Tibial nerve (tissue), 4 donors: ENCODE measurements at regions not wholly inside any gene's neighbourhood (a gene's known extent, or its start where the extent isn't known, plus 50 kb on each side); places are given as distances from the start of the nearest gene placed in this dataset.
"Not testable (repeated sequence)": the region's sequence is repeated elsewhere in the genome, so short reads cannot be mapped to it uniquely, and the experiment has no call there.

ENCODE experiments used
- DNase-seq, 2 donors: peaks; one replicate each; pipeline ENCODE4 v3.0.0-alpha.2; 2019; ENCODE audit warnings: low spot score in 2 of 2
- H3K27ac ChIP-seq, 4 donors: fragments of 200-600 bp; sonication (generic) in 3 of 4; one replicate each; pipeline ENCODE4 v1.5.1; 2017 to 2019; ENCODE audit warnings: mild to moderate bottlenecking in 1 of 4
- H3K27me3 ChIP-seq, 2 donors: fragments of 200-600 bp; sonication (generic) in 1 of 2; one replicate each; pipeline versions ENCODE4 v1.5.1 to v1.6.0; 2017 to 2019
- H3K36me3 ChIP-seq, 3 donors: fragments of 200-600 bp; sonication (generic); one replicate each; pipeline ENCODE4 v1.5.1; 2018 to 2019
- H3K4me1 ChIP-seq, 4 donors: fragments of 200-600 bp; sonication (generic) in 3 of 4; one replicate each; pipeline ENCODE4 v1.5.1; 2017 to 2019
- H3K4me3 ChIP-seq, 4 donors: fragments of 200-600 bp; sonication (generic) in 3 of 4; one replicate each; pipeline ENCODE4 v1.5.1; 2017 to 2019; ENCODE audit warnings: mild to moderate bottlenecking in 1 of 4, moderate library complexity in 1 of 4
- H3K9me3 ChIP-seq, 4 donors: fragments of 200-600 bp; sonication (generic) in 3 of 4; one replicate each; pipeline ENCODE4 v1.5.1; 2017 to 2019
- EP300 ChIP-seq, 2 donors: sonication (generic); formaldehyde crosslinking; IDR thresholded peaks; one replicate each; pipeline ENCODE4 v1.6.1; 2017; ENCODE audit warnings: antibody characterized with exemption in 2 of 2, mild to moderate bottlenecking in 1 of 2
- POLR2A ChIP-seq, 2 donors: fragments of 450-650 bp; IDR thresholded peaks; one replicate each; pipeline ENCODE4 v1.6.1; 2017; ENCODE audit warnings: antibody characterized with exemption in 2 of 2, mild to moderate bottlenecking in 2 of 2, moderate library complexity in 2 of 2
- WGBS, 2 donors: methylation state at CpG; one replicate each; pipeline ENCODE4 v1.1.5; 2018; 5-methylcytosine and 5-hydroxymethylcytosine counted together
- TF ChIP-seq, protein P1 (sequence below), 5 experiments: fragments of 200-600 bp in 3 of 5; fragments of 450-650 bp in 2 of 5; sonication (generic) in 3 of 5; IDR thresholded peaks; one replicate each; pipeline ENCODE4 v1.5.1; 2016 to 2019; ENCODE audit warnings: antibody characterized with exemption in 5 of 5, mild to moderate bottlenecking in 3 of 5, moderate library complexity in 2 of 5

DNA sequence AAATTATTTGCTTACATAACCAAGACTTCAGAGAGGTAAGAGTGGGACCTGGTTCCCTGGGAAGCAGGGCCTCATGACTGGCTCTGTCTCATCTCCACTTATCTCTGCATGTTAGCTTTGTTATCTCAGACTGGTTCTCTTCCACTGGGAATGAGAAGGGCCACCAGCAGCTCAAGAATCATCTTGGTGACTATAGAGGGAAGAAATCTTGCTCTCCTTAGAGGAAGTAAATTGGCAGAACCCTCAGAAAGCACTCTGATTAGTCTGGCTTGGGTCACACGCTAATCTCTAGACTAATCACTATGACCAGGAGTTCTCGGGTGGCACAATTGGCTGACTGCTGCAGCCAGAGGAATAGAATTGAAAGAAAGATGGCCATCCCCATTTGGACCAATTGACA is 110.8 kb upstream of the KRAS start:
- Histone ChIP-seq H3K36me3 (no peaks in the 10 kb centered on the region), H3K4me1 (peaks cover 0 to 6% (median 0%) of the 10 kb centered on the region in 4 donors), H3K9me3 (no peaks in the 10 kb centered on the region), H3K27me3 (no peaks in the 10 kb centered on the region), H3K4me3 (no peak overlapping the region), H3K27ac (no peak overlapping the region)
- DNase-seq, result no peak
- 94 to 97% methylated on average over 2 of the region's 2 CpGs for WGBS, 2 donors
- TF ChIP-seq POLR2A (IDR thresholded peaks at IDR 0.05) (no peak), EP300 (IDR thresholded peaks at IDR 0.05) (no peak)
- TF ChIP-seq, protein P1, sequence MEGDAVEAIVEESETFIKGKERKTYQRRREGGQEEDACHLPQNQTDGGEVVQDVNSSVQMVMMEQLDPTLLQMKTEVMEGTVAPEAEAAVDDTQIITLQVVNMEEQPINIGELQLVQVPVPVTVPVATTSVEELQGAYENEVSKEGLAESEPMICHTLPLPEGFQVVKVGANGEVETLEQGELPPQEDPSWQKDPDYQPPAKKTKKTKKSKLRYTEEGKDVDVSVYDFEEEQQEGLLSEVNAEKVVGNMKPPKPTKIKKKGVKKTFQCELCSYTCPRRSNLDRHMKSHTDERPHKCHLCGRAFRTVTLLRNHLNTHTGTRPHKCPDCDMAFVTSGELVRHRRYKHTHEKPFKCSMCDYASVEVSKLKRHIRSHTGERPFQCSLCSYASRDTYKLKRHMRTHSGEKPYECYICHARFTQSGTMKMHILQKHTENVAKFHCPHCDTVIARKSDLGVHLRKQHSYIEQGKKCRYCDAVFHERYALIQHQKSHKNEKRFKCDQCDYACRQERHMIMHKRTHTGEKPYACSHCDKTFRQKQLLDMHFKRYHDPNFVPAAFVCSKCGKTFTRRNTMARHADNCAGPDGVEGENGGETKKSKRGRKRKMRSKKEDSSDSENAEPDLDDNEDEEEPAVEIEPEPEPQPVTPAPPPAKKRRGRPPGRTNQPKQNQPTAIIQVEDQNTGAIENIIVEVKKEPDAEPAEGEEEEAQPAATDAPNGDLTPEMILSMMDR (IDR thresholded peaks at IDR 0.05), result no peak

DNA sequence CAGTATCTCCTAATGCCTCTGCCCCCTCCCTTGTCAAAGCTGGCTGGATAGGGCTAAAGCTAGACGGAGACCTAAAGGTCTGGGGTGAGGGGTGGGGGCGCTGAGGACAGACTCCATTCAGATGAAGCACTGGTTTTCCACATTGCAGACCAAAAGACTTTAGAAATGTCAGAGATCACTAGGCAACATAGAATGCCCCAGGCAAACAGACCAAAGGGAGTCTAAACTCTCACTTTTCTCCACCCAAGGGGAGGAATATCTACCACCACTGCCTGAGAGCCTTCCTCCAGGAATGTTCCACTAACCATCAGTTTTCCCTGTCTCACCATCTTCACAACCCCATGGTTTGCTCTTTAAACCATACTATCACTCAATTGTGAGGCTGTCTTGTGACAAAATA is 106.9 kb upstream of the KRAS start:
- no peaks in the 10 kb centered on the region for H3K9me3 ChIP-seq
- H3K27me3 ChIP-seq, result no peaks in the 10 kb centered on the region
- no peaks in the 10 kb centered on the region for H3K36me3 ChIP-seq
- WGBS, 2 donors, result 58 to 60% methylated on average over 2 of the region's 2 CpGs
- no peaks in the 10 kb centered on the region for H3K4me1 ChIP-seq
- TF ChIP-seq EP300 (IDR thresholded peaks at IDR 0.05) (no peak), POLR2A (IDR thresholded peaks at IDR 0.05) (no peak)
- TF ChIP-seq, protein P1 (IDR thresholded peaks at IDR 0.05), result no peak
- DNase-seq, result no peak
- H3K27ac ChIP-seq, result no peak overlapping the region
- H3K4me3 ChIP-seq, result no peak overlapping the region

DNA sequence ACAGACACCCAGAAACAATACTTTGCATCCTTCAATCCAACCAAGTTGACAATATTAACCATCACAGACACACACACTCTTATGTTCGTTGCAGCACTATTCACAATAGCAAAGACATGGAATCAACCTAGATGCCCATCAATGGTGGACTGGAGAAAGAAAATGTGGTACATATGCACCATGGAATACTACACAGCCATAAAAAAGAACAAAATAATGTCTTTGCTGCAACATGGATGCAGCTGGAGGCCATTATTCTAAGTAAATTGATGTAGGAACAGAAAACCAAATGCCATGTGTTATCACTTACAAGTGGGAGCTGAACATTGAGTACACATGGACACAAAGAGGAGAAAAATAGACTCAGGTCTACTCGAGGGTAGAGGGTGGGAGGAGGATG is 102.2 kb upstream of the KRAS start:
- 85 to 94% methylated on average over 2 of the region's 2 CpGs for WGBS, 2 donors
- DNase-seq, H3K27me3 ChIP-seq, H3K4me1 ChIP-seq, H3K36me3 ChIP-seq, H3K4me3 ChIP-seq, H3K9me3 ChIP-seq, H3K27ac ChIP-seq: not testable (repeated sequence)

DNA sequence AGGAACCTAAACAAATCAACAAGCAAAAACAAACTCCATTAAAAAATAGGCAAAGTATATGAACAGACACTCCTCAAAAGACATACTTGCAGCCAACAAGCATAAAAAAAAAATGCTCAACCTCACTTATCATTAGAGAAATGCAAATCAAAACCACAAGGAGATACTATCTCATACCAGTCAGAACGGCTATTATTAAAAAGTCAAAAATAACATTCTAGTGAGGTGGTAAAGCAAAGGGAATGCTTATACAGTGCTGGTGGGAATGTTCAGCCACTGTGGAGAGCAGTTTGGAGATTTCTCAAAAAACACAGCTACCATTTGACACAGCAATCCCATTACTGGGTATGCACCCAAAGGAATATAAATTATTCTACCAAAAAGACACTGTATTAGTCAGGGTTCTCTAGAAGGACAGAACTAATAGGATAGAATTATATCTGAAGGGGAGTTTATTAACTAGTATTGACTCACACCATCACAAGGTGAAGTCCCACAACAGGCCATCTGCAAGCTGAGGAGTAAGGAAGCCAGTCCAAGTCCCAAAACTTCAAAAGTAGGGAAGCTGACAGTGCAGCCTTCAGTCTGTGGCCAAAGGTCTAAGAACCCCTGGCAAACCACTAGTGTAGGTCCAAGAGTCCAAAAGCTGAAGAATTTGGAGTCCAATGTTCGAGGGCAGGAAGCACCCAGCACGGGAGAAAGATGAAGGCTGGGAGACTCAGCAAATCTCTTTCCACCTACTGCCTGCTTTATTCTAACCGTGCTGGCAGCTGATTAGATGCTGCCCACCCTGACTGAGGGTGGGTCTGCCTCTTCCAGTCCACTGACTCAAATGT is 101.6 kb upstream of the KRAS start:
- no peak for DNase-seq
- WGBS, 2 donors, result 77 to 80% methylated on average over 4 of the region's 4 CpGs
- no peak overlapping the region for H3K4me3 ChIP-seq
- no peak for TF ChIP-seq EP300 (IDR thresholded peaks at IDR 0.05)
- H3K36me3 ChIP-seq, result no peaks in the 10 kb centered on the region
- no peaks in the 10 kb centered on the region for H3K4me1 ChIP-seq
- no peaks in the 10 kb centered on the region for H3K27me3 ChIP-seq
- no peak overlapping the region for H3K27ac ChIP-seq
- no peaks in the 10 kb centered on the region for H3K9me3 ChIP-seq

DNA sequence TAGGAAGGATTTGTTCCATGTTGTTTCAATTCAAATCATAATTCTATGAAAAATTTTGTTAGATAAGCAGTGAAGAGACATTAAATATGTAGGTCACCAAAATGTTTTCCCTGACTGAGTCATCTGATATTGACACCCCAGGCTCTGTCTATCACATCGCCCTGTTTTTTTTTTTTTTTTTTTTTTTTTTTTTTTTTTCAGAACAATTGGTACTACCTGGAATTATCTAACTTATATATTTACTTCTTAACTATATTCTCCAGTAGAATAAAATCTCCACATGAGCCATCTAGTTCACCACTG is 97.8 kb upstream of the KRAS start:
- H3K27ac ChIP-seq, result no peak overlapping the region
- no peak overlapping the region for H3K4me3 ChIP-seq
- no peak for DNase-seq
- 90% methylated on average over 1 of the region's 1 CpG for WGBS, 2 donors
- no peaks in the 10 kb centered on the region for H3K27me3 ChIP-seq
- H3K36me3 ChIP-seq, result no peaks in the 10 kb centered on the region
- no peaks in the 10 kb centered on the region for H3K4me1 ChIP-seq
- H3K9me3 ChIP-seq, result no peaks in the 10 kb centered on the region
- no peak for TF ChIP-seq EP300 (IDR thresholded peaks at IDR 0.05)
- TF ChIP-seq POLR2A (IDR thresholded peaks at IDR 0.05), result no peak
- TF ChIP-seq, protein P1 (IDR thresholded peaks at IDR 0.05), result no peak

DNA sequence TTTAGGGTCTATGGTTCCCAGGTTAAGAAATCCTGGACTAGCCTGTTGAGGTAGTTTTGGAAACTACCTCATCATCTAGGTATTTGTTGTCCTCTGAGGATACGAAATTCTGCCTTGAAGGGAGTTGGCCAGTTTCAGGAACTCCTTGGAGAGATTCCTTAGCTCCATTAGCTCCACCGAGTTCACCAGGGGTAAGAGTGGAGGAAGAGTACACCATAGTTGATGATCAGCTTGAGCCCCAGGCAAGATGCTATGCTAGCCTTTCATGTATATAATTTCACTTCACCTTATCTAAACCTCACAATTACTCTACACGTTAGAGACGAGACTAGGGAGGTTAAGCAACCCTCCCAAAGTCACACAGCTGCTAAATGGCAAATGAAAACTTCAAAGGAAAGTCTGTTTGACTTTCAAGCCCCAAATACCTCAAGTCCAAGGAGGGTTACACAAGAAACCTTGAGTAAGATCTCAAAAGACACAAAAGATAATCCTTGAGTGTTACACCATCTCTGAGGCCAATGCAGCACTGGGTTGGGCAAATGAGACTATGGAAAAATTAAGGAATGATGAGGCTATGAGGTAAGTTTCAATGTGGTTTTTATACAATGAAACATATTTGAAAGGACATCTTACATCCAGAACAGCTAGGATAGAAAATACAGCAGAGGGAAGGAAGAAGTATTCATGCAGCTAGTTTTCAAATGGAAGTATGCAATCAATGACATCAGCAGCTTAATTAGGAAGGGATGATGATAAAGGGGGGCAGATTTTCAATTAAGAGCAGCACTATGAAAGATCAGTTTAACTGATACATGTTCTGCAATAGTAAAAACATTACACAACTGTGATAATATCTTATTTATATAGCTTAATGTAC is 97.2 kb upstream of the KRAS start:
- Histone ChIP-seq H3K36me3 (no peaks in the 10 kb centered on the region), H3K4me1 (no peaks in the 10 kb centered on the region), H3K27me3 (no peaks in the 10 kb centered on the region), H3K27ac (no peak overlapping the region), H3K9me3 (no peaks in the 10 kb centered on the region), H3K4me3 (no peak overlapping the region)
- no peak for DNase-seq
- WGBS, 2 donors, result 51% methylated on average over 4 of the region's 4 CpGs
- TF ChIP-seq, protein P1 (IDR thresholded peaks at IDR 0.05), result no peak
- no peak for TF ChIP-seq EP300 (IDR thresholded peaks at IDR 0.05)
- no peak for TF ChIP-seq POLR2A (IDR thresholded peaks at IDR 0.05)

DNA sequence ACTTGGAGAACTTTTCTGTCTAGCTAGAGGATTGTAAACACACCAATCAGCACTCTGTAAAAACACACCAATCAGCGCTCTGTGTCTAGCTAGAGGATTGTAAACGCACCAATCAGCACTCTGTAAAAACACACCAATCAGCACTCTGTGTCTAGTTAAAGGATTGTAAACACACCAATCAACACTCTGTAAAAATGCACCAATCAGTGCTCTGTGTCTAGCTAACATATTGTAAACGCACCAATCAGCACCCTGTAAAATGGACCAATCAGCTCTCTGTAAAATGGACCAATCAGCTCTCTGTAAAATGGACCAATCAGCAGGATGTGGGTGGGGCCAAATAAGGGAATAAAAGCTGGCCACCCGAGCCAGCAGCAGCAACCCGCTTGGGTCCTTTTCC is 91.1 kb upstream of the KRAS start:
- H3K4me1 ChIP-seq, H3K27ac ChIP-seq, H3K27me3 ChIP-seq, H3K4me3 ChIP-seq, H3K36me3 ChIP-seq, DNase-seq, H3K9me3 ChIP-seq: not testable (repeated sequence)
- 73 to 88% methylated on average over 5 of the region's 5 CpGs for WGBS, 2 donors
